Occipital lobe (tissue), 1 donor: ENCODE measurements at regions not wholly inside any gene's neighbourhood (a gene's known extent, or its start where the extent isn't known, plus 50 kb on each side); places are given as distances from the start of the nearest gene placed in this dataset.
"Not testable (repeated sequence)": the region's sequence is repeated elsewhere in the genome, so short reads cannot be mapped to it uniquely, and the experiment has no call there.

Experiments
- DNase-seq: peaks from one replicate; lab custom pipeline; 2025; lab: John Stamatoyannopoulos, UW

- no peak for DNase-seq
Measured at GRCh38 chr2:149872638-149873150, 285.1 kb upstream of the MMADHC start.

- no peak for DNase-seq
Measured at GRCh38 chr2:149872041-149872440, 284.5 kb upstream of the MMADHC start.

- no peak for DNase-seq
Measured at GRCh38 chr2:149871091-149871885, 283.7 kb upstream of the MMADHC start.

GRCh38 chr2:149863227-149863626, 275.7 kb upstream of the MMADHC start:
- DNase-seq: no peak

- DNase-seq: no peak
Measured at GRCh38 chr2:149861034-149861433, 273.5 kb upstream of the MMADHC start.

GRCh38 chr2:149860276-149860921, 272.8 kb upstream of the MMADHC start:
- DNase-seq: no peak

GRCh38 chr2:149858901-149859634, 271.5 kb upstream of the MMADHC start:
- DNase-seq: no peak

- DNase-seq: no peak
Measured at GRCh38 chr2:149858216-149858615, 270.6 kb upstream of the MMADHC start.

GRCh38 chr2:149857344-149857743, 269.8 kb upstream of the MMADHC start:
- DNase-seq: no peak

- DNase-seq: not testable (repeated sequence)
Measured at GRCh38 chr2:149855859-149856258, 268.3 kb upstream of the MMADHC start.

GRCh38 chr2:149849591-149849990, 262.0 kb upstream of the MMADHC start:
- DNase-seq: no peak

- DNase-seq: no peak
Measured at GRCh38 chr2:149849136-149849535, 261.6 kb upstream of the MMADHC start.

- DNase-seq: no peak
Measured at GRCh38 chr2:149841396-149841795, 253.8 kb upstream of the MMADHC start.

GRCh38 chr2:149832324-149832723, 244.7 kb upstream of the MMADHC start:
- no peak for DNase-seq

GRCh38 chr2:149828520-149829210, 241.1 kb upstream of the MMADHC start:
- DNase-seq: no peak

GRCh38 chr2:149827585-149828126, 240.1 kb upstream of the MMADHC start:
- DNase-seq: no peak

- DNase-seq: no peak
Measured at GRCh38 chr2:149826471-149827125, 239.0 kb upstream of the MMADHC start.

GRCh38 chr2:149825473-149825872, 237.9 kb upstream of the MMADHC start:
- no peak for DNase-seq

- DNase-seq: no peak
Measured at GRCh38 chr2:149824136-149824535, 236.6 kb upstream of the MMADHC start.

GRCh38 chr2:149819356-149819957, 231.9 kb upstream of the MMADHC start:
- DNase-seq: no peak
